ENCODE measurements at regions not wholly inside any gene's neighbourhood (a gene's known extent, or its start where the extent isn't known, plus 50 kb on each side); places are given as distances from the start of the nearest gene placed in this dataset.
A peak's percentile ranks its signal among the peaks of the same experiment; 100 is the strongest.
"Not testable (repeated sequence)": the region's sequence is repeated elsewhere in the genome, so short reads cannot be mapped to it uniquely, and the experiment has no call there.

DNA sequence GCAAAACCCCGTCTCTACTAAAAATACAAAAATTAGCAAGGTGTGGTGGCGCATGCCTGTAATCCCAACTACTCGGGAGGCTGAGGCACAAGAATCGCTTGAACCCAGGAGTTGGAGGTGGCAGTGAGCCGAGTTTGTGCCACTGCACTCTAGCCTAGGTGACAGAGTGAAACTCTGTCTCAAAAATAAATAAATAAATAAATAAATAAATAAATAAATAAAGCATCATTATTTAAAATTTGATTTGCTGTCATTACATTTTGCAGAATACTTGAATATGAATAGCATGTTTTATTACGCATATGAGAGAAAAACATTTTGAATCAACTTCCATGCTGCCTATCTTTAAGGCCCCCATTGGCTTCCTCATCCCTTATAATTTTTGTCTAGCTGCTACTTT is 53.4 kb upstream of the MED14 start:
- POLR2A ChIA-PET, H3K4me3 Mint-ChIP-seq: not testable (repeated sequence)

GRCh38 chrX:40792433-40792832 is 57.1 kb upstream of the MED14 start:
- Mint-ChIP-seq H3K4me1 (peaks cover 0 to 3% (median under 1%) of the 10 kb centered on the region in 4 donors), H3K36me3 (no peaks in the 10 kb centered on the region), H3K4me3 (no peak overlapping the region), H3K27me3 (peaks cover 0 to 1% (median 0%) of the 10 kb centered on the region in 5 donors), H3K27ac (no peak overlapping the region), H3K9me3 (peaks cover 0 to 12% (median 0%) of the 10 kb centered on the region in 9 donors)
- DNase-seq: no peak
- POLR2A ChIA-PET: no interaction called here
- no peak for ATAC-seq

More for the DNA sequence above, 53.4 kb upstream of the MED14 start:
- H3K27me3 Mint-ChIP-seq, ATAC-seq, H3K4me1 Mint-ChIP-seq, H3K36me3 Mint-ChIP-seq, H3K27ac Mint-ChIP-seq, DNase-seq, H3K9me3 Mint-ChIP-seq: not testable (repeated sequence)

DNA sequence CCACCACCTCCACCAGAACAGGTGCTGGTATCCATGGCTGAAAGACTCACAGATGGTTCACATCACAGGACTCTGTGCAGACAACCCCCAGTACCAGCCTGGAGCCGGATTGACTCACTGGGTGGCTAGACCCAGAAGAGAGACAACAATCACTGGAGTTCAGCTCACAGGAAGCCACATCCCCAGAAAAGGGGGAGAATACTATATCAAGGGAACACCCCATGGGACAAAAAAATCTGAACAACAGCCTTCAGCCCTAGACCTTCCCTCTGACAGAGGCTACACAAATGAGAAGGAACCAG is 59.4 kb upstream of the MED14 start:
- not testable (repeated sequence) for H3K4me3 Mint-ChIP-seq, H3K36me3 Mint-ChIP-seq, ATAC-seq, H3K4me1 Mint-ChIP-seq, DNase-seq, H3K9me3 Mint-ChIP-seq, H3K27me3 Mint-ChIP-seq
- peak overlapping the region in 1 of 10 donors; percentile 97 for H3K27ac Mint-ChIP-seq
- POLR2A ChIA-PET: interaction anchor here (0.6 to 2.0 kb wide), 2 partner anchors 143 to 320 kb away, joined by 5 to 8 read pairs; no protein-coding TSS in a partner anchor

GRCh38 chrX:40799745-40800144 is 64.4 kb upstream of the MED14 start:
- H3K27ac Mint-ChIP-seq, DNase-seq, ATAC-seq, H3K36me3 Mint-ChIP-seq, H3K9me3 Mint-ChIP-seq, H3K27me3 Mint-ChIP-seq, POLR2A ChIA-PET, H3K4me1 Mint-ChIP-seq, H3K4me3 Mint-ChIP-seq: not testable (repeated sequence)

GRCh38 chrX:40805404-40805803 is 70.1 kb upstream of the MED14 start:
- Mint-ChIP-seq H3K4me1 (no peaks in the 10 kb centered on the region), H3K4me3 (no peak overlapping the region), H3K27me3 (no peaks in the 10 kb centered on the region), H3K27ac (no peak overlapping the region), H3K36me3 (no peaks in the 10 kb centered on the region), H3K9me3 (no peaks in the 10 kb centered on the region)
- POLR2A ChIA-PET: no interaction called here
- DNase-seq: no peak
- no peak for ATAC-seq

GRCh38 chrX:40806513-40807220 is 71.3 kb upstream of the MED14 start:
- Mint-ChIP-seq H3K27ac (no peak overlapping the region), H3K36me3 (no peaks in the 10 kb centered on the region), H3K27me3 (no peaks in the 10 kb centered on the region), H3K4me3 (no peak overlapping the region), H3K9me3 (no peaks in the 10 kb centered on the region), H3K4me1 (no peaks in the 10 kb centered on the region)
- no peak for ATAC-seq
- POLR2A ChIA-PET: no interaction called here
- no peak for DNase-seq

- H3K9me3 Mint-ChIP-seq: no peaks in the 10 kb centered on the region
- H3K36me3 Mint-ChIP-seq: no peaks in the 10 kb centered on the region
- H3K27me3 Mint-ChIP-seq: no peaks in the 10 kb centered on the region
- POLR2A ChIA-PET: no interaction called here
- H3K4me1 Mint-ChIP-seq: no peaks in the 10 kb centered on the region
- no peak for ATAC-seq
- no peak overlapping the region for H3K4me3 Mint-ChIP-seq
- no peak for DNase-seq
- no peak overlapping the region for H3K27ac Mint-ChIP-seq
These were observed 72.0 kb upstream of the MED14 start for GRCh38 chrX:40807384-40807783.

DNA sequence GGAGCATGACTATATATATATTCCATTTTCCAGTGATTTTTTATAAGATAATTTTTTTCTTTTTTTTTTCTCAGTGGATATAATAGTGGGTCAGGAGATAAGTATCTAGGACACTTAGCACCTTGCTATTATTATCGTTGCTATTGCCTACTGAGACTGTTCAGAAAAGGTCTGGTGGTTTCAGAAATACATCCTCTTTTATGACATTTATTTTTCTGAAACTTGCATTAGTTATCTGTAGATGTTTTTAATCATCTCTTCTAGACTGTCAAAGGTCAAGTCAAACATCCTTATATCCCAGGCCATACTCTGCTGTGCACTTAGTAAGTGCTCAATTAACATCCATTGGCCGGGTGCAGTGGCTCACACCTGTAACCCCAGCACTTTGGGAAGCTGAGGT is 72.9 kb upstream of the MED14 start:
- ATAC-seq (no peak), DNase-seq (no peak)
- Mint-ChIP-seq H3K27me3 (no peaks in the 10 kb centered on the region), H3K4me3 (no peak overlapping the region), H3K27ac (no peak overlapping the region), H3K36me3 (no peaks in the 10 kb centered on the region), H3K9me3 (no peaks in the 10 kb centered on the region), H3K4me1 (no peaks in the 10 kb centered on the region)
- POLR2A ChIA-PET: no interaction called here

GRCh38 chrX:40809210-40809609 is 73.9 kb upstream of the MED14 start:
- Mint-ChIP-seq H3K27ac (no peak overlapping the region), H3K27me3 (no peaks in the 10 kb centered on the region), H3K9me3 (no peaks in the 10 kb centered on the region), H3K4me1 (no peaks in the 10 kb centered on the region), H3K36me3 (peaks cover 0 to 6% (median 0%) of the 10 kb centered on the region in 3 donors), H3K4me3 (no peak overlapping the region)
- DNase-seq (no peak), ATAC-seq (no peak)
- POLR2A ChIA-PET: no interaction called here

DNA sequence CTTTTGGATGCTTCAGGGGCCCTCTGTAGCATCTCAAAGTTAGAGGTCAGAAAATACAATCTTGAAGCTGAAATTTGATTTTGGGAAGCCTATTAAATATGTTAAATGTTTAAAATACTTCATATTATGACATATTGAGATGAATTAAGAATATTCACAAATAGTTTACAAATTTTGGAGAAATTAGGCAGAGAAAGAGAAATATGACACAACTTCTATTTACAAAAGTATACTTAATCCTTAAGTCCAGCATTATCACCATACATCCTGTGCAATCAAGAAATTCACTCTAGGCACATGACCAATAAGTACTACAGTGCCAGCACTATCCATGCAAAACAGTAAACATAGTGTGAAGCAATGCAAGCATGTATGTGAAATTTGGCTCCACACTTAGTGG is 79.7 kb upstream of the MED14 start:
- H3K9me3 Mint-ChIP-seq: peaks cover 0 to 17% (median 0%) of the 10 kb centered on the region in 9 donors
- H3K27ac Mint-ChIP-seq, H3K4me1 Mint-ChIP-seq, DNase-seq, H3K4me3 Mint-ChIP-seq, H3K36me3 Mint-ChIP-seq, ATAC-seq, POLR2A ChIA-PET, H3K27me3 Mint-ChIP-seq: not testable (repeated sequence)

- no peaks in the 10 kb centered on the region for H3K27me3 Mint-ChIP-seq
- POLR2A ChIA-PET: no interaction called here
- no peak overlapping the region for H3K27ac Mint-ChIP-seq
- DNase-seq (no peak), ATAC-seq (no peak)
- H3K36me3 Mint-ChIP-seq: peaks cover 0 to 6% (median 0%) of the 10 kb centered on the region in 3 donors
- H3K9me3 Mint-ChIP-seq: peaks cover 0 to 19% (median 0%) of the 10 kb centered on the region in 9 donors
- H3K4me3 Mint-ChIP-seq: no peak overlapping the region
- H3K4me1 Mint-ChIP-seq: no peaks in the 10 kb centered on the region
These were observed 81.6 kb upstream of the MED14 start for GRCh38 chrX:40816906-40817305.

DNA sequence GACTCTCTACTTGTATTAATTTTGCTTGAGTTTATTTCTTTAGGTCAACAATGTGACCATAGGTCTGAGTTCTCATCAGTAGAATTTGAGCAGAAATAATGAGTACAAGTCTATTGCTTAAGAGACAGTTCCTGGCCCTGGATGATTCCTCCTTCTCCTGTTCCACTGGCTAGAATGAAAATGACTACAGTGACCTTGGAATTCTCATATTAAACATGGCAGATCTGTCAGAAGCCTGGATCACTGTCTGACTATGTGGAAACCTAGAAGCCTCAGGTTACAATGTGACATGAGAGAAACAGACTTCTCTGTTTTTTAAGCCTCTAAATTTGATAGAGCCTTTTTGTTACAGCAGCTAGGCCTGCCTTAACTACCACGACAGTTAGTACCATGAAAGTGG is 82.9 kb upstream of the MED14 start:
- H3K4me3 Mint-ChIP-seq: no peak overlapping the region
- H3K36me3 Mint-ChIP-seq: peaks cover 0 to 14% (median 0%) of the 10 kb centered on the region in 3 donors
- no peak overlapping the region for H3K27ac Mint-ChIP-seq
- ATAC-seq (no peak), DNase-seq (no peak)
- no peaks in the 10 kb centered on the region for H3K4me1 Mint-ChIP-seq
- H3K9me3 Mint-ChIP-seq: peaks cover 0 to 32% (median 0%) of the 10 kb centered on the region in 9 donors
- POLR2A ChIA-PET: no interaction called here
- H3K27me3 Mint-ChIP-seq: no peaks in the 10 kb centered on the region

GRCh38 chrX:40821780-40822179 is 86.4 kb upstream of the MED14 start:
- DNase-seq (no peak), ATAC-seq (no peak)
- Mint-ChIP-seq H3K4me3 (no peak overlapping the region), H3K9me3 (peaks cover 0 to 44% (median 9%) of the 10 kb centered on the region in 9 donors), H3K36me3 (peaks cover 0 to 22% (median 0%) of the 10 kb centered on the region in 3 donors), H3K4me1 (no peaks in the 10 kb centered on the region), H3K27ac (peak overlapping the region in 1 of 10 donors; percentile 60), H3K27me3 (no peaks in the 10 kb centered on the region)
- POLR2A ChIA-PET: no interaction called here

- H3K9me3 Mint-ChIP-seq: peaks cover 0 to 32% (median 9%) of the 10 kb centered on the region in 9 donors
- ATAC-seq (no peak), DNase-seq (no peak)
- no peak overlapping the region for H3K4me3 Mint-ChIP-seq
- POLR2A ChIA-PET: no interaction called here
- peaks cover 0 to 22% (median 0%) of the 10 kb centered on the region in 3 donors for H3K36me3 Mint-ChIP-seq
- H3K27me3 Mint-ChIP-seq: no peaks in the 10 kb centered on the region
- no peak overlapping the region for H3K27ac Mint-ChIP-seq
- H3K4me1 Mint-ChIP-seq: no peaks in the 10 kb centered on the region
These were observed 92.0 kb upstream of the MED14 start for GRCh38 chrX:40827331-40827730.
